Gastrocnemius medialis (tissue), 4 donors: ENCODE measurements at regions not wholly inside any gene's neighbourhood (a gene's known extent, or its start where the extent isn't known, plus 50 kb on each side); places are given as distances from the start of the nearest gene placed in this dataset.

Source experiments
- CTCF ChIP-seq, 5 experiments: fragments of 450-650 bp in 3 of 5; fragments of 200-600 bp in 2 of 5; sonication (generic) in 2 of 5; IDR thresholded peaks in 4 of 5; conservative IDR thresholded peaks in 1 of 5; 1 replicate in 4 of 5; 2 replicates in 1 of 5; pipeline ENCODE4 v1.5.1; 2016 to 2019; ENCODE audit warnings: antibody characterized with exemption in 5 of 5, mild to moderate bottlenecking in 3 of 5, moderate library complexity in 3 of 5
- POLR2A ChIP-seq, 2 donors: fragments of 450-650 bp; IDR thresholded peaks; one replicate each; pipeline ENCODE4 v1.6.1; 2017; ENCODE audit warnings: antibody characterized with exemption in 2 of 2, mild to moderate bottlenecking in 2 of 2, moderate library complexity in 2 of 2

GRCh38 chr13:56752636-56753035 lies 388.1 kb upstream of the PRR20A start:
- TF ChIP-seq POLR2A (IDR thresholded peaks at IDR 0.05) (no peak), CTCF (IDR thresholded peaks at IDR 0.05 in 4 of 5, conservative IDR thresholded peaks at IDR 0.05 in 1 of 5) (no peak)
